Gastrocnemius medialis (tissue), 4 donors: ENCODE measurements at regions not wholly inside any gene's neighbourhood (a gene's known extent, or its start where the extent isn't known, plus 50 kb on each side); places are given as distances from the start of the nearest gene placed in this dataset.

Experiments used
- POLR2A ChIP-seq, 2 donors: fragments of 450-650 bp; IDR thresholded peaks; one replicate each; pipeline ENCODE4 v1.6.1; 2017; ENCODE audit warnings: antibody characterized with exemption in 2 of 2, mild to moderate bottlenecking in 2 of 2, moderate library complexity in 2 of 2
- TF ChIP-seq, protein P1 (sequence below), 5 experiments: fragments of 450-650 bp in 3 of 5; fragments of 200-600 bp in 2 of 5; sonication (generic) in 2 of 5; IDR thresholded peaks in 4 of 5; conservative IDR thresholded peaks in 1 of 5; 1 replicate in 4 of 5; 2 replicates in 1 of 5; pipeline ENCODE4 v1.5.1; 2016 to 2019; ENCODE audit warnings: antibody characterized with exemption in 5 of 5, mild to moderate bottlenecking in 3 of 5, moderate library complexity in 3 of 5

DNA sequence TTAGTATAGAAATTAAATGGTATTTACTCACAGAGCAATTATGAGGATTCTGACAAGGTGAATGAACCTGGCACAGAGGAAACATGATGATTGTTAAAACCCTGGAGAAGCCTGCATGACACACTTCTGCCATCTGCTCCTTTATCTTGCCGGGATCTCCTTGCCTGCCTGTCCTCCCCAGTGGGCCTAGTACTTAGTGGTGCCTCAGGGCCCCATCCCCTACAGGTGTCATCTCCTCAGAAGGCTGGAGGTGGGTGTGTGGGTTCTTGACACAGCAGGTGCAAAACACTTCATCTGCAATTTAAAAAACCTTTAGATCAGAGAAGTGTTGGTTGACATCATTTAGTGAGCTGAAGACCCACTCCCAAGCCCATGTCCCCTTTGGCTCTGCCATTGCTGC lies 261.2 kb downstream of the ADRA2A start:
- TF ChIP-seq, protein P1, sequence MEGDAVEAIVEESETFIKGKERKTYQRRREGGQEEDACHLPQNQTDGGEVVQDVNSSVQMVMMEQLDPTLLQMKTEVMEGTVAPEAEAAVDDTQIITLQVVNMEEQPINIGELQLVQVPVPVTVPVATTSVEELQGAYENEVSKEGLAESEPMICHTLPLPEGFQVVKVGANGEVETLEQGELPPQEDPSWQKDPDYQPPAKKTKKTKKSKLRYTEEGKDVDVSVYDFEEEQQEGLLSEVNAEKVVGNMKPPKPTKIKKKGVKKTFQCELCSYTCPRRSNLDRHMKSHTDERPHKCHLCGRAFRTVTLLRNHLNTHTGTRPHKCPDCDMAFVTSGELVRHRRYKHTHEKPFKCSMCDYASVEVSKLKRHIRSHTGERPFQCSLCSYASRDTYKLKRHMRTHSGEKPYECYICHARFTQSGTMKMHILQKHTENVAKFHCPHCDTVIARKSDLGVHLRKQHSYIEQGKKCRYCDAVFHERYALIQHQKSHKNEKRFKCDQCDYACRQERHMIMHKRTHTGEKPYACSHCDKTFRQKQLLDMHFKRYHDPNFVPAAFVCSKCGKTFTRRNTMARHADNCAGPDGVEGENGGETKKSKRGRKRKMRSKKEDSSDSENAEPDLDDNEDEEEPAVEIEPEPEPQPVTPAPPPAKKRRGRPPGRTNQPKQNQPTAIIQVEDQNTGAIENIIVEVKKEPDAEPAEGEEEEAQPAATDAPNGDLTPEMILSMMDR (IDR thresholded peaks at IDR 0.05 in 4 of 5, conservative IDR thresholded peaks at IDR 0.05 in 1 of 5): no peak
- no peak for TF ChIP-seq POLR2A (IDR thresholded peaks at IDR 0.05)
